ENCODE measurements at regions not wholly inside any gene's neighbourhood (a gene's known extent, or its start where the extent isn't known, plus 50 kb on each side); places are given as distances from the start of the nearest gene placed in this dataset.
"Not testable (repeated sequence)": the region's sequence is repeated elsewhere in the genome, so short reads cannot be mapped to it uniquely, and the experiment has no call there.

GRCh38 chr1:9465640-9466039 lies 73.6 kb upstream of the SLC25A33 start:
- no peak overlapping the region for H3K4me3 Mint-ChIP-seq

GRCh38 chr1:9466780-9467758 lies 72.2 kb upstream of the SLC25A33 start:
- Mint-ChIP-seq H3K4me1 (no peaks in the 10 kb centered on the region), H3K9me3 (peaks cover 0 to 1% (median 0%) of the 10 kb centered on the region in 6 donors), H3K27me3 (ENCODE audit: low read depth in 3 of 3) (peaks cover 8 to 19% (median 11%) of the 10 kb centered on the region in 3 donors), H3K4me3 (no peak overlapping the region), H3K36me3 (no peaks in the 10 kb centered on the region), H3K27ac (no peak overlapping the region)
- DNase-seq: no peak

More at GRCh38 chr1:9465640-9466039, 73.6 kb upstream of the SLC25A33 start:
- peaks cover 8 to 12% (median 11%) of the 10 kb centered on the region in 3 donors for H3K27me3 Mint-ChIP-seq (ENCODE audit: low read depth in 3 of 3)
- H3K4me1 Mint-ChIP-seq: no peaks in the 10 kb centered on the region
- H3K9me3 Mint-ChIP-seq: peaks cover 0 to 1% (median 0%) of the 10 kb centered on the region in 6 donors
- H3K36me3 Mint-ChIP-seq: no peaks in the 10 kb centered on the region
- no peak for DNase-seq
- no peak overlapping the region for H3K27ac Mint-ChIP-seq

- not testable (repeated sequence) for H3K4me1 Mint-ChIP-seq, H3K4me3 Mint-ChIP-seq, DNase-seq, H3K9me3 Mint-ChIP-seq, H3K36me3 Mint-ChIP-seq, H3K27ac Mint-ChIP-seq
- H3K27me3 Mint-ChIP-seq (ENCODE audit: low read depth in 3 of 3): peaks cover 4 to 19% (median 9%) of the 10 kb centered on the region in 3 donors
These were observed 69.4 kb upstream of the SLC25A33 start for GRCh38 chr1:9469882-9470281.

- peaks cover 4 to 15% (median 9%) of the 10 kb centered on the region in 3 donors for H3K27me3 Mint-ChIP-seq (ENCODE audit: low read depth in 3 of 3)
- DNase-seq: no peak
- H3K36me3 Mint-ChIP-seq: no peaks in the 10 kb centered on the region
- H3K9me3 Mint-ChIP-seq: peaks cover 0 to 1% (median 0%) of the 10 kb centered on the region in 6 donors
- no peak overlapping the region for H3K27ac Mint-ChIP-seq
- H3K4me3 Mint-ChIP-seq: no peak overlapping the region
- no peaks in the 10 kb centered on the region for H3K4me1 Mint-ChIP-seq
These were observed 67.6 kb upstream of the SLC25A33 start for GRCh38 chr1:9471679-9472078.

GRCh38 chr1:9472386-9473031 lies 66.8 kb upstream of the SLC25A33 start:
- Mint-ChIP-seq H3K36me3 (no peaks in the 10 kb centered on the region), H3K4me1 (no peaks in the 10 kb centered on the region), H3K4me3 (no peak overlapping the region), H3K9me3 (peaks cover 0 to 1% (median 0%) of the 10 kb centered on the region in 6 donors), H3K27ac (no peak overlapping the region), H3K27me3 (ENCODE audit: low read depth in 3 of 3) (peaks cover 4 to 11% (median 4%) of the 10 kb centered on the region in 3 donors)
- DNase-seq: no peak

- Mint-ChIP-seq H3K27me3 (ENCODE audit: low read depth in 3 of 3) (peaks cover 0 to 8% (median 1%) of the 10 kb centered on the region in 3 donors), H3K4me3 (no peak overlapping the region), H3K9me3 (no peaks in the 10 kb centered on the region), H3K36me3 (no peaks in the 10 kb centered on the region), H3K27ac (no peak overlapping the region), H3K4me1 (no peaks in the 10 kb centered on the region)
- DNase-seq: no peak
These were observed 66.0 kb upstream of the SLC25A33 start for GRCh38 chr1:9473032-9473807.

- H3K36me3 Mint-ChIP-seq: no peaks in the 10 kb centered on the region
- H3K4me3 Mint-ChIP-seq: no peak overlapping the region
- no peaks in the 10 kb centered on the region for H3K4me1 Mint-ChIP-seq
- no peak overlapping the region for H3K27ac Mint-ChIP-seq
- peaks cover 0 to 6% (median 0%) of the 10 kb centered on the region in 3 donors for H3K27me3 Mint-ChIP-seq (ENCODE audit: low read depth in 3 of 3)
- H3K9me3 Mint-ChIP-seq: no peaks in the 10 kb centered on the region
- no peak for DNase-seq
These were observed 64.1 kb upstream of the SLC25A33 start for GRCh38 chr1:9475061-9475627.

- no peak for DNase-seq
- H3K9me3 Mint-ChIP-seq: no peaks in the 10 kb centered on the region
- H3K36me3 Mint-ChIP-seq: no peaks in the 10 kb centered on the region
- no peak overlapping the region for H3K27ac Mint-ChIP-seq
- H3K27me3 Mint-ChIP-seq (ENCODE audit: low read depth in 3 of 3): peaks cover 0 to 4% (median 2%) of the 10 kb centered on the region in 3 donors
- H3K4me3 Mint-ChIP-seq: no peak overlapping the region
- H3K4me1 Mint-ChIP-seq: no peaks in the 10 kb centered on the region
These were observed 62.3 kb upstream of the SLC25A33 start for GRCh38 chr1:9476790-9477463.

GRCh38 chr1:9477535-9477934 lies 61.7 kb upstream of the SLC25A33 start:
- Mint-ChIP-seq H3K36me3 (no peaks in the 10 kb centered on the region), H3K4me3 (no peak overlapping the region), H3K4me1 (no peaks in the 10 kb centered on the region), H3K27ac (no peak overlapping the region), H3K9me3 (no peaks in the 10 kb centered on the region), H3K27me3 (ENCODE audit: low read depth in 3 of 3) (peaks cover 0 to 4% (median 2%) of the 10 kb centered on the region in 3 donors)
- DNase-seq: no peak

- no peaks in the 10 kb centered on the region for H3K4me1 Mint-ChIP-seq
- no peak overlapping the region for H3K27ac Mint-ChIP-seq
- H3K4me3 Mint-ChIP-seq: no peak overlapping the region
- no peaks in the 10 kb centered on the region for H3K36me3 Mint-ChIP-seq
- no peaks in the 10 kb centered on the region for H3K9me3 Mint-ChIP-seq
- DNase-seq: no peak
- peaks cover 0 to 4% (median 2%) of the 10 kb centered on the region in 3 donors for H3K27me3 Mint-ChIP-seq (ENCODE audit: low read depth in 3 of 3)
These were observed 61.2 kb upstream of the SLC25A33 start for GRCh38 chr1:9478021-9478420.

GRCh38 chr1:9481048-9481447 lies 58.2 kb upstream of the SLC25A33 start:
- Mint-ChIP-seq H3K9me3 (no peaks in the 10 kb centered on the region), H3K4me3 (no peak overlapping the region), H3K27me3 (ENCODE audit: low read depth in 3 of 3) (peaks cover 0 to 6% (median 2%) of the 10 kb centered on the region in 3 donors), H3K4me1 (no peaks in the 10 kb centered on the region), H3K36me3 (no peaks in the 10 kb centered on the region), H3K27ac (no peak overlapping the region)
- DNase-seq: no peak

GRCh38 chr1:9482403-9482802 lies 56.9 kb upstream of the SLC25A33 start:
- H3K4me1 Mint-ChIP-seq: no peaks in the 10 kb centered on the region
- no peak overlapping the region for H3K27ac Mint-ChIP-seq
- no peaks in the 10 kb centered on the region for H3K9me3 Mint-ChIP-seq
- H3K36me3 Mint-ChIP-seq: no peaks in the 10 kb centered on the region
- DNase-seq: no peak
- peaks cover 0 to 6% (median 2%) of the 10 kb centered on the region in 3 donors for H3K27me3 Mint-ChIP-seq (ENCODE audit: low read depth in 3 of 3)
- no peak overlapping the region for H3K4me3 Mint-ChIP-seq
